AG09319 (cell line): ENCODE measurements at regions not wholly inside any gene's neighbourhood (a gene's known extent, or its start where the extent isn't known, plus 50 kb on each side); places are given as distances from the start of the nearest gene placed in this dataset.
"Not testable (repeated sequence)": the region's sequence is repeated elsewhere in the genome, so short reads cannot be mapped to it uniquely, and the experiment has no call there.

Experiments
- DNase-seq: peaks from one replicate; pipeline ENCODE4 v3.0.0-alpha.2; 2010; ENCODE audit warnings: low read depth; ENCODE audit errors: extremely low read depth
- CTCF ChIP-seq: IDR thresholded peaks from 2 replicates; pipeline ENCODE4 v1.5.1; 2011; ENCODE audit warnings: low read depth, mild to moderate bottlenecking, inconsistent platforms, low read length, moderate library complexity

- no peak for TF ChIP-seq CTCF
- no peak for DNase-seq
Measured at GRCh38 chr6:151181706-151182363, 57.9 kb upstream of the AKAP12 start.

DNA sequence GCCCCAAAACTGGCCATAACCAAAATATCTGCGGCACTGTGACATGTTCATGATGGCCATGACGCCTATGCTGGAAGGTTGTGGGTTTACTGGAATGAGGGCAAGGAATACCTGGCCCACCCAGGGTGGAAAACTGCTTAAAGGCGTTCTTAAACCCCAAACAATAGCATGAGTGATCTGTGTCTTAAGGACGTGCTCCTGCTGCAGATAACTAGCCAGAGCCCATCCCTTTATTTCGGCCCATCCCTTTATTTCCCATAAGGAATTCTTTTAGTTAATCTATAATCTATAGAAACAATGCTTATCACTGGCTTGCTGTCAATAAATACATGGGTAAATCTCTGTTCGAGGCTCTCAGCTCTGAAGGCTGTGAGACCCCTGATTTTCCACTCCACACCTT is 56.8 kb upstream of the AKAP12 start:
- not testable (repeated sequence) for DNase-seq

- no peak for DNase-seq
- TF ChIP-seq CTCF = no peak
Measured at GRCh38 chr6:151185148-151185547, 54.6 kb upstream of the AKAP12 start.

DNA sequence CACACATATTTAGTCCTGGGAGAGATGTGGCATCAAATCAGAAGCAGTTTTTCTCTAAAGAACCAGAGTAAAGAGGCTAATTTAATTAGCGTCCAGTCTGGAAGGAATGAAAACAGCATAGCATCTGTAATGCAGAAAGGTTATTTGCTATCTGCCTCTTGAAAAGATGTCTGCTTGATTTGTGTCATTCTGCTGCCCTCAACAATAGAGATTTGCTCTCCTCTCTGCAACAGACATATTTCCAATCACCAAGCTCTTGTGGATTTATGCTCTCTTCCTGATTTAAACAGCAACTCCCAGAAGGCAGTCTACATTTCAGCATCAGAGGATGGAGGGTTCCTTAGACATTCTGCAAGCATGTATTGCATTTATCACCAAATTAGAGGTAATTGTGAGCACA is 53.5 kb upstream of the AKAP12 start:
- DNase-seq = no peak
- TF ChIP-seq CTCF = no peak

GRCh38 chr6:151186804-151187330 is 52.9 kb upstream of the AKAP12 start:
- DNase-seq = no peak
- TF ChIP-seq CTCF = no peak
